ES-I3 (cell line): ENCODE measurements at regions not wholly inside any gene's neighbourhood (a gene's known extent, or its start where the extent isn't known, plus 50 kb on each side); places are given as distances from the start of the nearest gene placed in this dataset.

ENCODE experiments used
- H3K36me3 ChIP-seq: 2 replicates; pipeline ENCODE4 v1.6.1; 2013; ENCODE audit warnings: mild to moderate bottlenecking, low read length, control low read depth, moderate library complexity; ENCODE audit not compliant: insufficient read depth
- H3K4me1 ChIP-seq: 2 replicates; pipeline ENCODE4 v1.6.1; 2013; ENCODE audit warnings: mild to moderate bottlenecking, control low read depth, low read length; ENCODE audit not compliant: insufficient read depth
- H3K9ac ChIP-seq: 2 replicates; pipeline ENCODE4 v1.6.1; 2013; ENCODE audit warnings: low read depth, mild to moderate bottlenecking, low read length, moderate library complexity
- H3K9me3 ChIP-seq: 2 replicates; pipeline ENCODE4 v1.6.1; 2013; ENCODE audit warnings: mild to moderate bottlenecking, low read length, moderate library complexity; ENCODE audit not compliant: control insufficient read depth, insufficient read depth

- no peaks in the 10 kb centered on the region for H3K4me1 ChIP-seq
- no peak overlapping the region for H3K9ac ChIP-seq
- no peaks in the 10 kb centered on the region for H3K36me3 ChIP-seq
- H3K9me3 ChIP-seq, result no peaks in the 10 kb centered on the region; the same call in 1 of the 2 replicates
These were observed 488.1 kb upstream of the PRMT6 start for GRCh38 chr1:106568201-106568974.

- no peaks in the 10 kb centered on the region for H3K4me1 ChIP-seq
- H3K9ac ChIP-seq, result no peak overlapping the region
- no peaks in the 10 kb centered on the region; the same call in 1 of the 2 replicates for H3K9me3 ChIP-seq
- no peaks in the 10 kb centered on the region for H3K36me3 ChIP-seq
These were observed 485.4 kb upstream of the PRMT6 start for GRCh38 chr1:106571109-106571508.

DNA sequence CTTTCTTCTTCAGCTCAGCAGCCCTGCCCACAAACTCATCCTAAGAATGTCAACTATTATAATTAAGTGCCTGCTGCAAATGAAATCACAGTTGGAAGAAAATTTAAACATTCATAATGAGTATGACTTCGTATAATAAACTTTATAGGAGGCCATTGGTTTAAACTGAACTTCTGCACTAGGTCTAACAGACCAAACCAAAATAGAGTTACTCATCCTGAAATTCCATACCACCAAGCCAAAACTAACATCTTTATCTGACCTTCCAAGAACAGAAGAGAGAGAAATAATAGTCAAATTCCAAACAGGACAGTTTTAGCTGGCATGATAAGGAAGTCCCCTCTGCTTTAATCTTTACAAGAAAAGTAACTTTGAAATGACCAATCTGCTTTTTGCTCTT is 472.4 kb upstream of the PRMT6 start:
- Histone ChIP-seq H3K9ac (no peak overlapping the region), H3K4me1 (no peaks in the 10 kb centered on the region), H3K9me3 (no peaks in the 10 kb centered on the region), H3K36me3 (no peaks in the 10 kb centered on the region)

DNA sequence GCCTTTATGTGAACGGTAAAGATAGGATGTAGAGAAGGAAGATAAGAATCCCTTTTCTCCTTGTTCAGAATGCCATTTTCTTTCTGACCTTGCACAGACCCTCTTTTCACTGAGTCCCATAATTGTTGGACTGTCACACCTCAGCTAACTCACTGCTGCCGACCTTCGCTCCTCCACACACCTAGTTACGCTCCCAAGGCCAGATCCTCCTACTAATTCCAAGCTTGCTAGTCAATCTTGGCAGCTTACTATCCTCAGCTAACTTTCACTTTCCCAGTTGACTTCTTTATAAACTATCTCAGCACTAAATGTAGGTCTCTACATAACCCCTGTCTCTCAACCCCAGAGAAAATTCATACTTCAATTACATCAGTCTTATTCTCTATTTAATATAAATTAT is 471.8 kb upstream of the PRMT6 start:
- H3K9ac ChIP-seq, result no peak overlapping the region
- H3K36me3 ChIP-seq, result no peaks in the 10 kb centered on the region

DNA sequence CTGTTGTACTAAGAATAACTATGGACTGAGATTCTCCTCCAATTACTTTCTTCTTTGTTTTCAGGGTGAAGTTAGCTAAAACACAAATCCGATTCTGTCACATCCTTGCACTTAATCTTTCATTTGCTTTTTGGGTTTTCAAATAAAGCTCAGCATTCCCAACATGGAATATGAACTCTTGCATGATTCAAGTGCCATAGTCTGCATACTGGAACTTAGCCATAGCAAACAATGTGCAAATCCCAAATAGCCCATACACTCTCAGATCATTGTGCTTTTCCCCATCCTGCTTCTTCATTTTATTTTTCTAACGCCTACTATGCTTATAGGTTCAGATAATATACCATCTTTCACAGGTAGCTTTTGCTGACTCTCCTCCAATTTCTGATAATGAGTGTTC is 455.8 kb upstream of the PRMT6 start:
- no peaks in the 10 kb centered on the region for H3K36me3 ChIP-seq
- H3K9me3 ChIP-seq, result no peaks in the 10 kb centered on the region
- H3K9ac ChIP-seq, result no peak overlapping the region
- H3K4me1 ChIP-seq, result no peaks in the 10 kb centered on the region

More for the DNA sequence above, 471.8 kb upstream of the PRMT6 start:
- Histone ChIP-seq H3K9me3 (no peaks in the 10 kb centered on the region), H3K4me1 (no peaks in the 10 kb centered on the region)

DNA sequence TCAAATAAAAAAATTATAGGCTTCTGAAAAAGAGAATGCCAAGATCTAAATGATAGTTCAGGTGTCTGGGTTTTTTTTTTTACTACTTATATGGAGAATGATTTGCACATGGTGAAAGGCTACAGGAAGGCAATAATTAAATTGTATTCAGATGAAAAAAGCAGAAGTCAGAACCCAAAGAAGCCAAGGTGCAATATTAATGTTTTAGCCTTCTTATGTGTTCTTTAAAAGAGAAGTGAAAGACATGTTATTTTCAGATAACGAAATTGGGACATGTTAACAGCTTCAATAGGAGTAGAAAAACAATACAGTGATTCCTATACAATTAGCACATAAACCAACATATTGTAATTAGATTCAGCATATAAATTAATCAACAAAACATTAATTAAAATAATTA is 452.9 kb upstream of the PRMT6 start:
- Histone ChIP-seq H3K9ac (no peak overlapping the region), H3K36me3 (no peaks in the 10 kb centered on the region), H3K9me3 (no peaks in the 10 kb centered on the region), H3K4me1 (no peaks in the 10 kb centered on the region)

DNA sequence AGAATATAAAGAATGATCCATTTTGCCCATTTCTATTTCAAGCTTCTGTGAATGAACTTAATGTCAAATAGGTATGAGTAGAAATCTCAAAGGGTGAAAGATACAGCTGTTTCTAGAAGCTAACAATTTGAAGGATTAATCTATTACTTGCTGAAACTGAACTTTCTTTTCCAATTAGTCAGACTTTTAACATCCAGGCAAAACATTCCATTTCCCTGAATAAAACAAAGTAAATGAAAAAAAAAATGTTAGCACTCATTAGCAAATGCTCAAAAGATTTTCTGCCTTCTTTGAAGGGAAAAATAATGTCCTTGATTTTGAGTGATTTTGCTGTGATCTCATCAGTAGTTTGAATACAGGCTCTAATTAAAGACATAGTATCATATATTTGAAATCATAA is 447.6 kb upstream of the PRMT6 start:
- Histone ChIP-seq H3K9ac (no peak overlapping the region), H3K9me3 (no peaks in the 10 kb centered on the region), H3K36me3 (no peaks in the 10 kb centered on the region), H3K4me1 (no peaks in the 10 kb centered on the region)

DNA sequence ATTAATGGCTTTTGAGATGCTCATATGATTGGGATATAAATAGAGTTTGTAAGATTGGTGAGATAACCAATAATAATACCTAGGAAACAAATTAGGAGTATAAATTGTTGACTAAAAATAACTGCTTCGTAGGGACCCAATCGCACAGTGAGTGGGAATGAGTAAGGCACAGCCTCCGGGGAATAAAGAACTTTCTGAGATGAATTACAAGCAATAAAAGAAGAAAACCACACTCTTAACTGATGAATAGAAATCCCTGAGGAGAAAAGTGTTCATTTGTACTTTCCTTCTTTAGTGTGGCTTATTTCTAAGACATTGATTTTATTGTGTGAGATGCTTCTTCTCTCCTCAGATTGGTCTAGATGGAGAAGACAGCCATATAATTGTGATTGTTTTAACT is 443.4 kb upstream of the PRMT6 start:
- no peaks in the 10 kb centered on the region for H3K4me1 ChIP-seq
- no peaks in the 10 kb centered on the region for H3K36me3 ChIP-seq
- H3K9me3 ChIP-seq, result no peaks in the 10 kb centered on the region
- H3K9ac ChIP-seq, result no peak overlapping the region

DNA sequence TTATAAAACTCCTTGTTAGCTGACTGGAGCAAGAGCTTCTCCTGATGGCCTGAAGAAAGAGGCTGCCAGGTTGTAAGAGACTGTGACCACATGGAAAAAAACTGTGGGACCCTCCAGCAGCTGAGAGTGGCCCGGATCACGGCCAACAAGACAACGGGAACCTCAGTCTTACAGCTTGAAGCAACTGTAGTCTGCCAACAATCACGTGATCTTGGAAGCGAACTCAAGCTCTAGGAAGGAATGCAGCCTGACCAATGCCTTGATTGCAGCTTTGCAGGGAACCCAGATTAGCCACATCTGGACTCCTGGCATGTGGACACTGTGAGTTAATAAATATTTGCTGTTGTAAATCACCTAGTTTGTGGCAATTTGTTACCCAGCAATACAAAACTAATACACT is 442.6 kb upstream of the PRMT6 start:
- no peak overlapping the region for H3K9ac ChIP-seq
- H3K9me3 ChIP-seq, result no peaks in the 10 kb centered on the region
- H3K4me1 ChIP-seq, result no peaks in the 10 kb centered on the region
- no peaks in the 10 kb centered on the region for H3K36me3 ChIP-seq

DNA sequence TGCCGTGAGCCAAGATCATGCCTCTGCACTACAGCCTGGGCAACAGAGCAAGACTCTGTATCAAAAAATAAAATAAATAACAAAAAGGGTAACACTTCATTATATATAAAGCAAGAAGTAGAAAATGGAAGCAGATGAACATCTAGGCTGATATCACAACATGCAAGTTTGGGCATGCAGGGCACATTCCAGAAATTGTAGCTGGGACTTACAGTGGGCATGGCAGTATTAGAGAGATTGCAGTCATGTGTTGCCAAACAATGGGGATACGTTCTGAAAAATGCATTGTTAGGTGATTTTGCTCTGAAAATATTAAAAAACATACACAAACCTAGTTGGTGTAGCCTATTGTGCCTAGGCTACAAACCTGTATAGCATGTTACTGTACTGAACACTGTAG is 441.0 kb upstream of the PRMT6 start:
- no peaks in the 10 kb centered on the region for H3K4me1 ChIP-seq
- no peaks in the 10 kb centered on the region for H3K9me3 ChIP-seq
- no peaks in the 10 kb centered on the region for H3K36me3 ChIP-seq
- no peak overlapping the region for H3K9ac ChIP-seq

GRCh38 chr1:106619080-106619826 is 437.2 kb upstream of the PRMT6 start:
- H3K9me3 ChIP-seq, result no peaks in the 10 kb centered on the region
- H3K4me1 ChIP-seq, result no peaks in the 10 kb centered on the region
- H3K36me3 ChIP-seq, result no peaks in the 10 kb centered on the region
- no peak overlapping the region for H3K9ac ChIP-seq

GRCh38 chr1:106619827-106620134 is 436.7 kb upstream of the PRMT6 start:
- no peak overlapping the region for H3K9ac ChIP-seq
- no peaks in the 10 kb centered on the region for H3K36me3 ChIP-seq
- no peaks in the 10 kb centered on the region for H3K4me1 ChIP-seq
- no peaks in the 10 kb centered on the region for H3K9me3 ChIP-seq

GRCh38 chr1:106620521-106620954 is 435.9 kb upstream of the PRMT6 start:
- no peak overlapping the region for H3K9ac ChIP-seq
- H3K4me1 ChIP-seq, result no peaks in the 10 kb centered on the region
- H3K9me3 ChIP-seq, result no peaks in the 10 kb centered on the region
- no peaks in the 10 kb centered on the region for H3K36me3 ChIP-seq

DNA sequence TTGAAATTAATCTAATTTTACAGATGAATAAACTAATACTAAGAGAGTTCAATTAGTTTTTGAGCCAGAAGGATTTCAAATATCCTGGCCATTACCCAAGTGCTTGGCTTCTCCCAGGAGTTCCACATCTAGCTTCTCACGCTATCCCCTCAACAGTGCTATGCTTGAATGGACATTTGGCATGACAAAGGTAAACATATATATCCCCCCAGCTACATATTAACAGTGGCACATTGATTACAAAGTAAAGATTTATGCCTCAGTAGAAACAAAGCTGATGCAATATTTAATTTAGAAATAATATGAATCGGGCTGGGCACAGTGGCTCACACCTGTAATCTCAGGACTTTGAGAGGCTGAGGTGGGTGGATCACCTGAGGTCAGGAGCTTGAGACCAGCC is 434.6 kb upstream of the PRMT6 start:
- Histone ChIP-seq H3K4me1 (no peaks in the 10 kb centered on the region), H3K9ac (no peak overlapping the region), H3K36me3 (no peaks in the 10 kb centered on the region), H3K9me3 (no peaks in the 10 kb centered on the region)

GRCh38 chr1:106637566-106637965 is 418.9 kb upstream of the PRMT6 start:
- H3K36me3 ChIP-seq, result no peaks in the 10 kb centered on the region
- no peaks in the 10 kb centered on the region for H3K9me3 ChIP-seq
- H3K4me1 ChIP-seq, result no peaks in the 10 kb centered on the region
- no peak overlapping the region for H3K9ac ChIP-seq
